Loucy (cell line): ENCODE measurements at regions not wholly inside any gene's neighbourhood (a gene's known extent, or its start where the extent isn't known, plus 50 kb on each side); places are given as distances from the start of the nearest gene placed in this dataset.

Source experiments
- H2AFZ ChIP-seq: fragments of 200-600 bp; sonication (generic); 2 replicates; pipeline ENCODE4 v1.6.0; 2016; ENCODE audit warnings: antibody characterized with exemption, mild to moderate bottlenecking, low read length, moderate library complexity
- H3F3A ChIP-seq: fragments of 200-600 bp; 2 replicates; pipeline ENCODE4 v1.6.0; 2016; ENCODE audit warnings: antibody characterized with exemption, low read depth, mild to moderate bottlenecking
- H3K27me3 ChIP-seq: fragments of 200-600 bp; sonication (generic); 2 replicates; pipeline ENCODE4 v1.6.1; 2014; ENCODE audit warnings: low read length, mild to moderate bottlenecking; ENCODE audit not compliant: insufficient read depth, poor library complexity, severe bottlenecking
- H3K36me3 ChIP-seq: fragments of 200-600 bp; sonication (generic); 2 replicates; pipeline ENCODE4 v1.6.1; 2016; ENCODE audit warnings: low read length; ENCODE audit not compliant: insufficient read depth
- H3K4me1 ChIP-seq: fragments of 200-600 bp; sonication (generic); 2 replicates; pipeline ENCODE4 v1.5.1; 2014; ENCODE audit warnings: low read length, mild to moderate bottlenecking; ENCODE audit not compliant: insufficient read depth, poor library complexity, severe bottlenecking
- H3K4me2 ChIP-seq: fragments of 200-600 bp; sonication (generic); 2 replicates; pipeline ENCODE4 v1.6.0; 2014; ENCODE audit warnings: antibody characterized with exemption, low read length, low read depth, mild to moderate bottlenecking; ENCODE audit not compliant: poor library complexity, severe bottlenecking
- H3K4me3 ChIP-seq: fragments of 200-600 bp; sonication (generic); 2 replicates; pipeline ENCODE4 v1.5.1; 2014; ENCODE audit warnings: low read length, mild to moderate bottlenecking, mixed read lengths; ENCODE audit not compliant: poor library complexity, severe bottlenecking
- H3K79me2 ChIP-seq: fragments of 200-600 bp; sonication (generic); 2 replicates; pipeline ENCODE4 v1.6.1; 2014; ENCODE audit warnings: low read length; ENCODE audit not compliant: insufficient read depth
- H3K9ac ChIP-seq: fragments of 200-600 bp; sonication (generic); 2 replicates; pipeline ENCODE4 v1.6.0; 2014; ENCODE audit warnings: mild to moderate bottlenecking, low read depth, low read length, moderate library complexity; ENCODE audit not compliant: poor library complexity, severe bottlenecking
- H3K9me2 ChIP-seq: fragments of 200-600 bp; sonication (generic); replicated peaks from 2 replicates; pipeline ENCODE4 v1.6.1; 2016; ENCODE audit warnings: low read depth, low read length, mixed read lengths
- H3K9me3 ChIP-seq: fragments of 200-600 bp; sonication (generic); 2 replicates; pipeline ENCODE4 v1.6.1; 2014; ENCODE audit warnings: mild to moderate bottlenecking, antibody characterized with exemption, low read length, low read depth; ENCODE audit not compliant: insufficient read depth
- H4K20me1 ChIP-seq: fragments of 200-600 bp; sonication (generic); 2 replicates; pipeline ENCODE4 v1.6.0; 2014; ENCODE audit warnings: antibody characterized with exemption, low read length, mild to moderate bottlenecking; ENCODE audit not compliant: insufficient read depth, poor library complexity, severe bottlenecking
- EZH2phosphoT487 ChIP-seq: fragments of 200-600 bp; IDR thresholded peaks from 2 replicates; pipeline ENCODE4 v1.6.1; 2018; ENCODE audit warnings: antibody characterized with exemption, mild to moderate bottlenecking, moderate library complexity, borderline replicate concordance
- TF ChIP-seq, protein P1 (sequence below): fragments of 200-600 bp; sonication (generic); conservative IDR thresholded peaks from 2 replicates; pipeline ENCODE4 v1.5.1; 2014; ENCODE audit warnings: mild to moderate bottlenecking, antibody characterized with exemption, low read length

DNA sequence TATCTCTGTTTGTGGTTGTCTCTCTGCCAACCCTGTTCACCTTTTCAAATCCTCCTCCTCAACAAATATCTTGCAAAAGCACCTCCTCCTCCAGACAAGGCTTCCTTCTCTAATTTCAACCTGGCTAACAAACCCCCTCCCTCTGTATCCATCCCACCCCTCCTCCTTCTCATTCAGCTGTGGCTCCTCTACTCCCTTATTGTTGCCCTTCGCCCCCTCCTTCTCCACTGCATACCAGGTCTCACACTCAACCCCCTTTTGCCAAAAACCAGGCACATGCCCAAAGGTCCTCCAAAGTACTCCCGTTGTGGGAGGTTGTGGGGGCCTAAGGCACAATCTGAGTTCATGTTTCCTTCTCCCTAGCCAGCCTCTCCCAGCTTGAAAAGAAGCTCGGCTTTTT is 110.6 kb downstream of the JRKL start:
- Histone ChIP-seq H3K4me1 (no peaks in the 10 kb centered on the region), H3K9ac (no peak overlapping the region), H3F3A (no peaks in the 10 kb centered on the region), H3K36me3 (no peaks in the 10 kb centered on the region), H3K4me2 (no peak overlapping the region), H2AFZ (no peak overlapping the region), H3K27me3 (no peaks in the 10 kb centered on the region), H3K9me2 (no peaks in the 10 kb centered on the region), H3K4me3 (no peak overlapping the region), H4K20me1 (no peaks in the 10 kb centered on the region), H3K9me3 (no peaks in the 10 kb centered on the region), H3K79me2 (no peaks in the 10 kb centered on the region)
- TF ChIP-seq, protein P1, sequence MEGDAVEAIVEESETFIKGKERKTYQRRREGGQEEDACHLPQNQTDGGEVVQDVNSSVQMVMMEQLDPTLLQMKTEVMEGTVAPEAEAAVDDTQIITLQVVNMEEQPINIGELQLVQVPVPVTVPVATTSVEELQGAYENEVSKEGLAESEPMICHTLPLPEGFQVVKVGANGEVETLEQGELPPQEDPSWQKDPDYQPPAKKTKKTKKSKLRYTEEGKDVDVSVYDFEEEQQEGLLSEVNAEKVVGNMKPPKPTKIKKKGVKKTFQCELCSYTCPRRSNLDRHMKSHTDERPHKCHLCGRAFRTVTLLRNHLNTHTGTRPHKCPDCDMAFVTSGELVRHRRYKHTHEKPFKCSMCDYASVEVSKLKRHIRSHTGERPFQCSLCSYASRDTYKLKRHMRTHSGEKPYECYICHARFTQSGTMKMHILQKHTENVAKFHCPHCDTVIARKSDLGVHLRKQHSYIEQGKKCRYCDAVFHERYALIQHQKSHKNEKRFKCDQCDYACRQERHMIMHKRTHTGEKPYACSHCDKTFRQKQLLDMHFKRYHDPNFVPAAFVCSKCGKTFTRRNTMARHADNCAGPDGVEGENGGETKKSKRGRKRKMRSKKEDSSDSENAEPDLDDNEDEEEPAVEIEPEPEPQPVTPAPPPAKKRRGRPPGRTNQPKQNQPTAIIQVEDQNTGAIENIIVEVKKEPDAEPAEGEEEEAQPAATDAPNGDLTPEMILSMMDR = no peak
- no peak for TF ChIP-seq EZH2phosphoT487

GRCh38 chr11:96506041-96506440 is 116.2 kb downstream of the JRKL start:
- Histone ChIP-seq H3K79me2 (no peaks in the 10 kb centered on the region), H2AFZ (no peak overlapping the region), H3K27me3 (no peaks in the 10 kb centered on the region)

GRCh38 chr11:96506953-96507354 is 117.1 kb downstream of the JRKL start:
- no peak overlapping the region for H3K9ac ChIP-seq
- no peaks in the 10 kb centered on the region for H3K36me3 ChIP-seq

More at GRCh38 chr11:96506041-96506440, 116.2 kb downstream of the JRKL start:
- no peak overlapping the region for H3K9ac ChIP-seq
- no peaks in the 10 kb centered on the region for H3K36me3 ChIP-seq
- H3K4me1 ChIP-seq = no peaks in the 10 kb centered on the region
- no peaks in the 10 kb centered on the region for H3F3A ChIP-seq
- no peaks in the 10 kb centered on the region for H4K20me1 ChIP-seq
- H3K9me3 ChIP-seq = no peaks in the 10 kb centered on the region
- no peak overlapping the region for H3K4me2 ChIP-seq
- no peak overlapping the region for H3K4me3 ChIP-seq
- no peaks in the 10 kb centered on the region for H3K9me2 ChIP-seq
- TF ChIP-seq EZH2phosphoT487 = no peak
- TF ChIP-seq, protein P1 = no peak

More at GRCh38 chr11:96506953-96507354, 117.1 kb downstream of the JRKL start:
- TF ChIP-seq, protein P1 = no peak
- H3K79me2 ChIP-seq = no peaks in the 10 kb centered on the region
- H3K4me2 ChIP-seq = no peak overlapping the region
- no peak overlapping the region for H3K4me3 ChIP-seq
- H4K20me1 ChIP-seq = no peaks in the 10 kb centered on the region
- H3K4me1 ChIP-seq = no peaks in the 10 kb centered on the region
- H3F3A ChIP-seq = no peaks in the 10 kb centered on the region
- H3K9me3 ChIP-seq = no peaks in the 10 kb centered on the region
- no peaks in the 10 kb centered on the region for H3K9me2 ChIP-seq
- H3K27me3 ChIP-seq = no peaks in the 10 kb centered on the region
- H2AFZ ChIP-seq = no peak overlapping the region
